Mesothelial cell of epicardium (in vitro differentiated cells): ENCODE measurements at regions not wholly inside any gene's neighbourhood (a gene's known extent, or its start where the extent isn't known, plus 50 kb on each side); places are given as distances from the start of the nearest gene placed in this dataset.

Source experiments
- DNase-seq, 2 experiments: peaks; one replicate each; pipeline ENCODE4 v3.0.0; 2021; ENCODE audit warnings: low spot score in 2 of 2; ENCODE audit not compliant: unreplicated experiment in 2 of 2
- H3K27ac Mint-ChIP-seq: 2 replicates; pipeline ENCODE4 v1.8.0; 2021; ENCODE audit warnings: mixed read lengths
- H3K27me3 Mint-ChIP-seq: 2 replicates; pipeline ENCODE4 v1.8.0; 2021; ENCODE audit warnings: low read depth, mixed read lengths
- H3K36me3 Mint-ChIP-seq: 2 replicates; pipeline ENCODE4 v1.8.0; 2021; ENCODE audit warnings: mixed read lengths
- H3K4me1 Mint-ChIP-seq: 2 replicates; pipeline ENCODE4 v1.8.0; 2021; ENCODE audit warnings: mixed read lengths
- H3K4me3 Mint-ChIP-seq: 2 replicates; pipeline ENCODE4 v1.8.0; 2021; ENCODE audit warnings: mild to moderate bottlenecking, moderate library complexity, mixed read lengths
- H3K9me3 Mint-ChIP-seq: 2 replicates; pipeline ENCODE4 v1.8.0; 2021; ENCODE audit warnings: mixed read lengths
- CTCF ChIP-seq: fragments of 200-600 bp; sonication (generic); IDR thresholded peaks from one replicate; pipeline ENCODE4 v1.5.0; 2021; ENCODE audit warnings: antibody characterized with exemption; ENCODE audit not compliant: unreplicated experiment

DNA sequence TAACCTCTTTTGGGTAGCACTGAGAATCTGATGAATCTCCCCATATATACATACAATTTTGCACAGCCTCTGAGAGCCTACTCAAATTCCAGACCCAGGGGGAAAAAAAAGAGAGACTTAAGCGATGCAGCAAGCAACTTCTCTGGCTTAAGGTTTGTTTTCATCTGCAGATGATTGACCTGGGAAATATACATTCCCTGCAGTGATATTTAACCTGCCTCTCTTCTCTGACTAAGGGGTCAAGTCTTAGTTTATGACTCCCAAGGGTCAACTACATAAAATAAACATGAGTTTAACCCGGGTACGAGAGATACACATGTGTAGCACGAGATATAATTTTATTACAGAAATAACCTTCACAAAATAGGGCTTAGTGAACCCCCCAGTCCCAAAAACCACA lies 737.8 kb downstream of the TUSC7 start:
- Mint-ChIP-seq H3K36me3 (no peaks in the 10 kb centered on the region), H3K27ac (no peak overlapping the region), H3K27me3 (peaks cover 19% of the 10 kb centered on the region), H3K4me3 (no peak overlapping the region), H3K4me1 (peaks cover 6% of the 10 kb centered on the region), H3K9me3 (no peaks in the 10 kb centered on the region)
- no peak for TF ChIP-seq CTCF
- no peak for DNase-seq

DNA sequence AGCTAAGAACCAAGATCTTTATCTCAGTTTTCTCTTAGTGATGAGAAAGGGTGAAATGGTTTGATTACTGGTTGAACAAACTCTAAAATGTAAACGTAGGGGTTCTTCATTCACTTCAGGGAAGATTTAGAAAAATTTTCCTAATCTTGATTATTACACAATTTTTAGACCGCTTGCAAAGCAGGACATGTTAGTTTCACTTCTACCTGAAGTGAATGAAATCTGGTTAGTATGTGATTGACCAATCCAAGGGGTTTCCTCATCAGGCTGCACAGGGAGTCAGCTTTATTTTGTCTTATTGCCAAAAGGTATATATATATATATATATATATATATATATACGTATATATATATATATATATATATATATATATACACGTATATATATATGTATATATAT lies 740.4 kb downstream of the TUSC7 start:
- no peak for DNase-seq
- Mint-ChIP-seq H3K36me3 (no peaks in the 10 kb centered on the region), H3K4me1 (no peaks in the 10 kb centered on the region), H3K4me3 (no peak overlapping the region), H3K27me3 (peaks cover 10% of the 10 kb centered on the region), H3K9me3 (no peaks in the 10 kb centered on the region), H3K27ac (no peak overlapping the region)
- no peak for TF ChIP-seq CTCF

DNA sequence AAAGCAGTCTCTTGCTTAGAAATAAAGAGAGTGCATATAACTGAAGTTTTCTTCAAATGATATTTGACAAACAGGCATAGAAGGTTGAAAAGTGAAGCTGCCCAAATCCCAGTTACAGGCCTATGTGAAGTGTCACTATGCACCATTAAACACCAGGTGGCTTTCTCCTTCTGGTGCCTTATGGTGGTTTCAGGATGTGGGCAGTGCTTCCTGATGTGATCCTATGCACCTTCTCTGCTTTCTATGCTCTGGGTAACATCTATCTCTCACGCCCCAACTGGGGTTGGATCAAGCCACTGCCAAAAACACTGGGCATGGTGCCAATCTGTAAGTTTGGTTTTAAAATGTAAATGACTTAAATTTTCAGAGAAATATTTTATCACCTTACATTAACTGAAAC lies 744.7 kb downstream of the TUSC7 start:
- Mint-ChIP-seq H3K4me3 (no peak overlapping the region), H3K27ac (no peak overlapping the region), H3K4me1 (no peaks in the 10 kb centered on the region), H3K36me3 (no peaks in the 10 kb centered on the region), H3K9me3 (no peaks in the 10 kb centered on the region), H3K27me3 (no peaks in the 10 kb centered on the region)
- DNase-seq: no peak
- TF ChIP-seq CTCF: no peak

DNA sequence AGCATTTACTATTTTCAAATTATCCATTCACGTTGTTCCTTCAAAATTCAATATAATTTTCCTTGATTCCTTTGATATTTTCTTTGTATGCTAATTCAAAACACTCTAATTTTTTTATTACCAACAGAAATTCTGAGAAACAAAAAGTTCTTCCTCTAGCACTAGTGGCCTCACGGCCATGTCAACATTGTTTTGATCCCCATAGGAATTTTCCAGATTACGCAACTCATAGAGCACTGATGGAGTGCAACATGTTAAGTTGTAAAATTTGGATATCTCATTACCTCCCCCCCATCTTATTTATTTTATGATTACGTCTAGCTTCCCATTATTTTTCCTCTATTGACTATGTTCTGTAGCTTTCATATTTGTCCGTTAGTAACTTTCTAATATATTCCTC lies 745.3 kb downstream of the TUSC7 start:
- Mint-ChIP-seq H3K4me3 (no peak overlapping the region), H3K36me3 (no peaks in the 10 kb centered on the region), H3K9me3 (no peaks in the 10 kb centered on the region), H3K27ac (no peak overlapping the region), H3K4me1 (no peaks in the 10 kb centered on the region), H3K27me3 (no peaks in the 10 kb centered on the region)
- DNase-seq: no peak
- TF ChIP-seq CTCF: no peak

DNA sequence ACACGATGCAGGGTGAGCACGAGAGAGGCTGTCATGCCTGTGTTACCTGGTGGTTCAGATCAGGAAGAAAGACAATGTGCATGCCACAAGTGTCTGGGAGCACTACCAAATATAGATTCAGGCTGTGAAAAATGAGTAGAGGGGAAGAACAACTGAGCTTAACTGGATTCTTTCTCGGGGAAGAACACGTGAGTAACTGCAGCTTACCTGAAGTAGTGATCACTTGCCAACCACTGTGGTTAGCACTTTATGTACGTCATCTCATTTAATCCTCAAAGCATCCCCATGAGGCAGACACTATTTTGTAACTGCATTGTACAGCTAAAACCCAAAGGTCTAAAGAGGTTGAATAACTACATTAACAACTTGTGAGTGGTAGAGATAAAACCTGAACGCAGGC lies 746.2 kb downstream of the TUSC7 start:
- Mint-ChIP-seq H3K27me3 (peaks cover 6% of the 10 kb centered on the region), H3K36me3 (no peaks in the 10 kb centered on the region), H3K9me3 (peaks cover 8% of the 10 kb centered on the region), H3K4me1 (no peaks in the 10 kb centered on the region), H3K27ac (no peak overlapping the region), H3K4me3 (no peak overlapping the region)
- no peak for TF ChIP-seq CTCF
- DNase-seq: no peak
